CD4-positive, alpha-beta T cell treated with Interleukin-17A for 1 hour (primary cell): ENCODE measurements at regions not wholly inside any gene's neighbourhood (a gene's known extent, or its start where the extent isn't known, plus 50 kb on each side); places are given as distances from the start of the nearest gene placed in this dataset.

ENCODE experiments used
- DNase-seq: peaks from one replicate; pipeline ENCODE4 v3.0.0-alpha.2; 2020

DNA sequence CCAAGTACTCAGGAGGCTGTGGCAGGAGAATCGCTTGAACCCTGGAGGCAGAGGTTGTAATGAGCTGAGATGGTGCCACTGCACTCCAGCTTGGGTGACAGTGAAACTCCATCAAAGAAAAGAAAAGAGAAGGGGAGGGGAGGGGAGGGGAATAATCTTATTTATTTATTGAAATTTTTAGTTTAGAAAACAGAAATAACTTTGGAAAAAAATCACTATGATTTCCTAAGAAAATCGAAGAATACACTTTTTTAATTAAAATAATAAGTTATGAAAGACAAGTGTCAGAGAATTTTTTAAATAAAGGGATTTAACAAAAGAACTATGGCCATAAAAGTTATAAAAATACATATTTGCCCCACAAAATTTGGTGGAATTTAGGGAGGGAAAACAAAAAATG, 836.9 kb upstream of the HS3ST1 start:
- DNase-seq = no peak

DNA sequence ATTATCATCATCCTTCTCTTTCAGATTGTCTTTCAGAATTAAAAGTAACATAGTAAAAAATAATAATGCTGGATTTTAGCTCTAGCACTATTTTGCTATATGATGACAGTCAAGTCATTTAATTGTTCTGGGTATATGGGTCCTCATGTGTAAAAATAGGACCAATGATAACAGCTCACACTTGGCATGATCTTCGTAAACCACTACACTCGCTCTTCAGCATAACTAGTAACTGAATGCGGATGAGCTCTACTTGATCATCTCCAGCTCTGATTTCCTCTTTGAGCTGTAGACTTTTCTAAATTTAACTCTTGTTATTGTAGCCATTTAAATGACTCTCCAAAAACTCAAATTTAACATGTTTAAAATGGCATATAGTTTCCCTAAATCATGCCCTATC, 831.8 kb upstream of the HS3ST1 start:
- DNase-seq = no peak

DNA sequence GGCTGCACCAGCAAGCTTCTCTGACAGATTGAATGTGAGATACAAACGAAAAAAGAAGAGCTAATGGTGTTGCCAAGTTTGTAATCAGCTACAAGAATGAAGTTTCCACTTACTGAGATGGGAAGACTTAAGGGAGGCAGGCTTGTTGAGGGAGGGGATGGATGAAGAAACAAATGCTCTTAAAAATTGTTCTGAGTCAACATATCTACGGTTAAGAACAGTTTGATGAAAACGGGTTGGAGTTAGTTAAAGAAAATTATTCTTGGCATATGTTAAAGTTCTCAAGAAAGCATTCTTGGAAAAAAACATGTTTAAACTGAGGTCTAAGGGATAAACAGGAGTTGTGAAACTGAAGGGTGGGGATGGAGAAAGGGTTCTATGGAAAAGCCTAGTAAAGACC, 816.3 kb upstream of the HS3ST1 start:
- no peak for DNase-seq

DNA sequence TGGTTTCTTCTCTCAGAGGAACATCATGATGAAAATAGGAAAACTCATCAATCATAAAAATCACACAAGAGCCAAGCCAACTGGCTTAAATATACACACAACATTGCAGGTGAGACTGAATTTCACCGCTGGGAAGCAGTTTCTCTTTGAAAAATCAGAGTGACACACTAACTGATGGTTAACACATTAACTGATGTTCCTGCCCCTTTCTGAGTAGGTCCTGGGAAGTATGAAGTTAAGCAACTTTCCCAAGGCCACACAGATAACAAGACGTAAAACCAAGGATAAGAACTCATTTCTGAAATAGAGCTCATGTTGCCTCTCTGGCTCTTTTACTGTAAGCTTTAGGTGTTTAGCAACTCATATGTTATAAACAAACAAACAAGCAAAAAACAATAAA, 813.7 kb upstream of the HS3ST1 start:
- DNase-seq = no peak

DNA sequence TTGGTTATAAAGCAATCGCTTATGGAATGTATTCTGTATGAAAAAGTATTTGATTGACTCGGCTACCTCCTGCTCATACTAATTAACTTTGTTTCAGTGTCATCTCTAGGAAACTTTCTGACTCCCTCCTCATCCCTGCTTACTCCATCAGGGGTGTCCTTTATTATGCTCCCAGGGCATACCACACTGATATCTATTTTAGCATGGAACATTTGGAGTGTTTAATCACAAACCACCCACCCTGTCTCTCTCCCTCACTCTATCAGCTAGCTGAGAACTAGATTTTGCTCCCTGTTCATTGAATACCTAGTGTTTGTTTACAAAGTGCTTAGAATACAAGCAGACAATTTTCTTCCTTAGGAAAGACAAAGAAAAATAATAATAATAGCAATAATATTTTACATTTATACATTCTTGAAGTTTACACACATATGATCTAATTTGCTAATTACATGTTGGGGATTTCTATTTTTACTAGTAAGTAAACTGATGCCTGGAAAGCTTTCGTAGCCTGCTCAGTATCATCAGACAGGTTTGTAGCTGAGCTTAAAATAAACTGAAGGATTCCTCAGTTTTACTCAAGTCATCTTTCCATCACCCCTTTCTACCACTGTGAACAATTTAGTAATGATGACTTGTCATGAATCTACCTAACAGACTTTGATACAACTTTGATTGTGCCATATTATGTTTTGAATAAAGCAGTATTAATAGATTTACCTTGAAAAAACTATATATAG, 811.4 kb upstream of the HS3ST1 start:
- DNase-seq = no peak

DNA sequence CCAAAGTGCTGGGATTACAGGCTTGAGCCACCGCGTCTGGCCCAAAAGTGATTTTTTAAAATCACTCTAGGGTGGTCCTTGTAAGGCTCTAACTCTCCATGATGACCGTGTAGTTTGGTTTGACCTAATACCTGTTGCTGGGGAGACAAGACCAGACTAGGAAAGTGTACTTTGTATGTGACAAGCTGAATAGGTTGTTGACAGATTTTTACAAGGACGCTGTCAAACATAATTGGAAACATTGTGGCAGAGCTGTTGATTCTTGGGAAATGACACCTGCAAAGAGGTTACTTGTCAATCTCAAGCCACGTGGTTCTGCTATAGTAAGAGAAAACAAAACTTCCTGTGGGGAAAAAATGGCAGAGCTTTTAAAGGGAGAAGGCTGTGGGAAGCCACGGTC, 802.4 kb upstream of the HS3ST1 start:
- no peak for DNase-seq

DNA sequence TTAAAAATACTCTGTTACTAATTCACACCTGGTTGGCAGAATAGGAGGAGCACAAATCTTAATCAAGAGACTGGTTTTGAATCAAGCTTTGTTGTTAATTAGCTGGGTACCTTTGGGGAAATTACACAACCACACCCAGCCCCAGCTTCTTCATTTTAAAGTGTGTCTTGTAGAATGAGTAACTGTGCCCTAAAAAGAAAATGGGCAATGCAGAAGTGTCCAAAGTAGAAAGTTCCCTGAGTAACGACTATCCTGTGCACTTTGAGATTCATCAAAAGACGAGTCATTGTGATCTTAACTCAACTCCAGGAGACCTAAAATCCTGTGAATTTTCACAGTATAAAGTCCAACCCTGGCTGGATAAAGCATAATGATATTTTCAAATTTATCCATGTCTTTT, 792.3 kb upstream of the HS3ST1 start:
- DNase-seq = no peak

DNA sequence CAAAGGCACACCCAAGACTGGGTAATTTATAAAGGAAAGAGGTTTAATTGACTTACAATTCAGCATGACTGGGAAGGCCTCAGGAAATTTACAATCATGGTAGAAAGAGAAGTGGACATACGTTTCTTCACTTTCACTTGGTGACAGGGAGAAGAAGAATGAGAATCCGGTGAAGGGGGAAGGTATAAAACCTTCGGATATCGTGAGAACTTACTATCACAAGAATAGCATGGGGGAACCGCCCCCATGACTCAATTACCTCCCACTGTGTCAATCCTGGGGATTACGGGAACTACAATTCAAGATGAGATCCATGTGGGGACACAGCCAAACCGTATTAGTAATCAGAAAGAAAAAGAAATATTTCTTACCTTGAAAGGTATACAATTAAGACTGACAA, 782.9 kb upstream of the HS3ST1 start:
- DNase-seq = no peak

DNA sequence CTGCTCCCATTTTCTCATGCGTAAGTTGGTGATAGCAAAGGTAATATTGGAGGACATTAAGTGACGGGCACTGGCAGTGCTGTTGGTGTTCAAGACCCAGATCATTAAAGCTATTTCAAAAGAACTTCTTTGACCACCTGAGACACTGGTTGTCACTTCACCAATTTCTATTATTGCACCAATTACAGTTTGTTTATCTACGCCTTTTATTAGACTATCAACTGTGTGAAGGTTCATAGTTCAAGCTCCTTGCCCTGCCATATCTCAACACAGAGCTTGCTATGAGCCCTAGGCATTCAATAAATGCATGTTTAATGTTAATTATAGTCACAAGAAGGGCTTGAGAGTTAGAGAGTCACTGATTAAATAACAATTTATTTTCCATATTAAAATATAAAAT, 778.7 kb upstream of the HS3ST1 start:
- no peak for DNase-seq

DNA sequence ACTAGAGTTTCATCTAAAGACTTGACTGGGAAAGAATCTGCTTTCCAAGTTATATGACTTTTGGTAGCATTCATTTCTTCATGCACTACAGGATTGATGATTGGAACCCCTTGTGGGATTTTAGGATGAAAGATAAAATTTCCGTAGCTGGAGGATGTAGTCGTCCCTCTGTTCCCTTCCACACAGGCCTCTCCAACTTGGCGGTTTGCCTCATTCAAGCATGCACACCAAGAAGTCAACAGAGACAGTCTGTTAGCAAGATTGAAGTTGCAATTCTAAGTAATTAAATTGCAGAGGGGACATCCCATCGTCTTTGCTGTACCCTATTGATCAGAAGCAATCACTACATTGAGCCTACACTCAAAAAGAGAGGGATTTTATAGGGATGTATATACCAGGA, 777.4 kb upstream of the HS3ST1 start:
- no peak for DNase-seq

DNA sequence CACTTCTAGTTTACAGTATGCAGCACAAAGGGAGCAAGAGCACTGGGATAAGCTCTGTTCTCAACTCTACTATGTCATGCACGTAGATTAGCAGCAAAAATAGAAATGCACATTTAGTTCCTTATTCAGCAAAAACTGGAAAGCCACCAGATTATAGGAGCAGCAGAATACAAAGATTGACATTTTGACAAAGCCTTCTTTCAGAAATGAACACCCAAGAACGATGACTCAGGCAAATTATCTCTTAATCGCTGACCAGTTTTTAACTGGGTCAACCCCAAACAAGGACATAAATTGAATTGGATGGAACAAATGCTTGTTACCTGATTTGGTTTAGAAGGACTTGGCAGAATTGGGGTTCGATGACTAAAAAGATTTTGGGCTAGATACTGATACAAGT, 775.3 kb upstream of the HS3ST1 start:
- no peak for DNase-seq

DNA sequence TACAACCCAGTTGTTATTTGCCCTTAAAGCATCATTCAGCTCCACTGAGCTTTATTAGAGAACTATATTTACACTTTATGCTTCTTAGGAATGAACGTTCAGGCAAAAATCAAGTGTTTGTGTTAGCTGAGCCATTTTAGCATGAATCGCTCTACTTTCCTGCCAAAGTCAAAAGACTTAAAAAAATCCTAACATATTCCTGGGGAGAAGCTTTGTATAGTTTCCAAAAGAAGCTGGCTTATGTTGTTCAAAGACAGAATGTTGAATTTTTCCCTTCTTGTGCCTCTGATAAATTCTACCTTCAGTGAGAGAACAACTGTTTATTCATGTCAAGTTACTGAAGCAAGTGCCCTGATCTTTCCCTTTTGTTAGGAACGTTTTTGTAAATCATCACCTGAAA, 771.5 kb upstream of the HS3ST1 start:
- DNase-seq = no peak

DNA sequence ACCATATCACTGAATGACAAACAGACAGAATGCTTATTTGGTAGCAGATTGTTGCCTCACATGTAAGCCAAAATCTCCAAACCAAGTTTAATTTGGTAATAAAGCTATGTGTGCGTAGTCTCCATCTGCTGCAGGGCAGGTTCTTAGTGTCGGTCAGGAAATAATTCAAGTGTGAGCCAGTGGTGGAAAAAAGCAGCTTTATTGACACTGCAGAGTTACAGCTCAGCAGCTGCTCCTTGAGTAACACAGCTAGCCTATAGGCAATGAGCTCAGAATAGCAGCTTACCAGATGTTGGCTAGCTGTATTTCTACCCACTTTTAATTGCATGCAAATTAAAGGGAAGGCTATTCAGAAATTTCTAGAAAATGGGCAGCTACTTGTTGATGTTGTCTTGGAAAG, 757.8 kb upstream of the HS3ST1 start:
- no peak for DNase-seq

DNA sequence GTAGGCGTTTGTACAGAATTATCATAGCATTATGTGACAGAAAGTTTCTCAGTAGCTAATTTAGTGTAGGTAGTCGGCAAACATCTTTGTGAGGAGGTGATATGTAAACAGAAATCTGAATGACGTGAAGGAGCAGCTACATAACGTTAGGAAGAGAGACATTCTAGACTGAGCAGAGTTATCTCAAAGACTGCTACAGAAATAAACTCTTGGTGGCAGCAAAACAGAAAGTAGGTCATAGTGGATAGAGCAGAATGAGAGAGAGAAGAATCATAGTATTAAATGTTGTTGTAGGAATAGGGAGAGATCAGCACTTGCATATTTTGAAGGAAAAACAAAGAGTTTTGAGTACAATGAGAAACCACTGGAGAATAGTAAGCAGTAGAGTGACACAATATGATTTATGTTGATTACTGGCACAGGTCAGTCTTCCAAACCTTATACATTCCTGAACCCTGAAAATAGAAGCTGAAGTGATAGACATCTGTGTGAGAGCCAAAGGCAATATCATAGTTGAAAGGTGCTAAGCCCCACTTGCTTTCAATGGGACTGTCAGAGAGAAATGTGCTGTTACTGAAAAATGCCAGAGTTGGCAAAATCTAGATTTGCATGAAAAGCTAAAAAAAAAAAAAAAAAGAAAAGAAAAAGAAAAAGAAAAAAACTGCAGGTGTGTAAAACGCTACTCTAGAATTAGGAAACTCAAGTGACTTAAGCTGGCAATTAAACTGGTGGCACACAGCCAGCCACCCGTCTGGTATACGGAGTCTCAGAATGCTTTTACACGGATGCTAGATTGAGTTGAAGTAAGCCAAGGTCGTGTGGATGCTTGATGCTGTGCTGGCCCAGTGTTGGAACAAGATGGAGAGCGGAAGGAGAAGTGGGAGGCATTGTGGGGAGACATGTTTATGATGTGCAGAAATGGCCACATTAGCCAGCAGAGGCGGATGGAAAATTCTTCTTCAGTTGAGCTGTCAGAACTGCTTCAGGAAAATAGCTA, 750.2 kb upstream of the HS3ST1 start:
- no peak for DNase-seq

DNA sequence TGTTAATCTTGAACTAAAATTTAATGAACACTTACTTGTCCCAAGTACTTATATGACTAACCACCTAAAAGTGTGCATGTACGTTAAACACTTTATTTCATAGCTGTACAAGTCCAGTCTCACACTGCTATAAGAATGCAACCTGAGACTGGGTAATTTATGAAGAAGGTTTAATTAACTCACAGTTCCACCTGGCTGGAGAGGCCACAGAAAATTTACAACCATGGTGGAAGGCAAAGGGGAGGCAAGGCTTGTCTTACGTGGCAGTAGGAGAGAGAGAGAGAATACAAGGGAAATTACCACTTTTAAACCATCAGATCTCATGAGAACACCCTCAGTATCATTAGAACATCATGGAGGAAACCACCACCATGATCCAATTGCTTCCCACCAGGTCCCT, 748.7 kb upstream of the HS3ST1 start:
- DNase-seq = no peak

DNA sequence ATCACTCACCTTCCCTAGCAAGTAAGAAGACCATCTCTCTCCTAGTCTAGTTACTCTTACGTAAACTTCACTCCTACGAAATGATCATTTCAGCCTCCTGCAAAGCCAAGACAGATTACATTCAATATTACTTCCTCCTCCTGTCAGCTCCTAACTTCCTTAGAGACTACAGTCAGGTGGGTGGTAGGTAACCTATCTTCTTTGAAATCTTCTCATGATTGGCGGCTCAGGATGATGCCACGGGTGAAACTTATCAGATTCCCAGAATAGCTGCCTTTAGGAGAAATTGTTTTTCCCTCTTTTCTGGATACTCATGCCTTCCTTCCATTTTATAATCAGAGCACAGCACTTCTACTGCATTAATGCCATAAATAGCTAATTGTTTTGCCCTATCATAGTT, 744.8 kb upstream of the HS3ST1 start:
- DNase-seq = no peak

DNA sequence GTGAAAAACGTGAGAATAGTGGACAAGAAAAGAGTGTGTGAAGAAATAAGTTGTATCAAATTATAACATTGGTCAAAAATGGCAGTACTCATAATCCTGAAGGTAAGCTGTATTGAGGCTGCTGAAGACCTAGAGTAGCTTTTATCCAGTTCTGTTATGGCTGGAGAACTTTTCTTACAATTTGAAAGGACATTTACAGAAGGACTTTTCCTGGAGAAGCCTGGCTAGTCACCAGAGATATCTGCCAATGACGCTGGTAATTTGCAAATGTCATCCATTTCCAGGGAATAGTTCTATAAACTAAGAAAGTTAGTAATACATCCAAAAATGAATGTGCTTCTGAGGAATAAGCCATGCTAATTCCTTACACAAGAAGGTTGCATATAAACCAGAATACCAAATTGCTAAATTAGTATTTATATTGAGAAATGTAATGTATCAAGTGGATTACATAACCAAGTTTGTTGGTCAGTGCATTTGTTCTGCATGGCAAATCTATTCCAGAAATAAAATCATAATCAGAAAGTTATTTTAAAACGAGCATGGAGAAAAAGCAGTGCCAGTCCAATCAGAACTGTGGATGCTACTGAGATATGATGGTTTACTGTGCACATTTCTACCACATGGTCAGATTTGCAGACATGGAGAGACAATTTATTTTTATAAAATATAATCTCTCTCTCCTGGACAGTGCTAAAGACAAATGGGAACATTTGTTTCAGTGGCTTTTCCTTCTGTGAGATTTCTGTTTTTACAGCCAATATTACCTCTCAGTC, 743.7 kb upstream of the HS3ST1 start:
- no peak for DNase-seq

DNA sequence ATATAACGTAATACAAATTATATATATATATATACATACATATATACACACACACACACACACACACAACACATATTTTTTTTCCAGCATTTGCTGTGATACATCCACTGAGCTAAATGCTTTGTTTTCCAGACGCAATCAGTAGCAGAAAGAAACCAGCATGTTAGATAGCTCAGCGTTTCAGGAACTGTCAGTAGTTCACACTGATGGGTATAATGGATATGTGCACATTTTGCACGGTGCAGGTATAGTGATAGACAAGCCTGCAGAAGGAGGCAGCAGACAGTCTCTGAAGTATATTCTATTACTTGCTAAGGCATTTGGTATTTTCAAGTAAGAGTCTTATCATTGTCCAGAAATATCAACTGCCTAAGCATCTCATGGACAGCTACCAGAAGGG, 741.6 kb upstream of the HS3ST1 start:
- DNase-seq = no peak

DNA sequence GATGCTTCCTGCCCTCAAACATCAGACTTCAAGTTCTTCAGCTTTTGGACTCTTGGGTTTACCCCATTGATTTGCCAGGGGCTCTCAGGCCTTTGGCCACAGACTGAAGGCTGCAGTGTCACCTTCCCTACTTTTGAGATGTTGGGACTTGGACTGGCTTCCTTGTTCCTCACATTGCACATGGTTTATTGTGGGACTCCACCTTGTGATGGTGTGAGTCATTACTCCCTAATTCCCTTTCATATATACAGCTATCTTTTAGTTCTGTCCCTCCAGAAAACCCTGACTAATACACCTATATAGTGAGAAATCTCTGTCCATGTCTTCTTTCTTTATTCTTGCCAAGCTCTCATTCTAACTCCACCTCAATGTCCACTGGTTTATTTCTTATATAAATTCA, 736.9 kb upstream of the HS3ST1 start:
- no peak for DNase-seq

DNA sequence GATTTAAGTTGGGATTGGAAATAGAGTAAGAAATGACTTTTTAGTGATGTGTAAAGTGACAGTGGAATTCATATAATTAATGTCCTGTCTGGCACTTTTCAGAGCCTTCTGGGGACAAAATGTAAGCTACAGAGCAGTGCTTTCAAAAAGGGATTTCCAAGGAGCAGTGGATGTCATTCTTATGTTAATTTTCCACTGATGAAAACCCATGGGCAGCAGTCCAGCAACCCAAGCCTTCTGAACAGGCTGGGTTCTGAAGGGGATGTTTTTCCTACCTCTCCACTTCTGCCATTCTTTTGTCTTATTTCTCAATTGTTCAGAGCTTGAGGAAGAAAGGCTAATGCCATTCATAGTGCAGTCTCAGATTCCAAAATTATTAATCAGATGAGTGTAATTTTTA, 717.6 kb upstream of the HS3ST1 start:
- no peak for DNase-seq

DNA sequence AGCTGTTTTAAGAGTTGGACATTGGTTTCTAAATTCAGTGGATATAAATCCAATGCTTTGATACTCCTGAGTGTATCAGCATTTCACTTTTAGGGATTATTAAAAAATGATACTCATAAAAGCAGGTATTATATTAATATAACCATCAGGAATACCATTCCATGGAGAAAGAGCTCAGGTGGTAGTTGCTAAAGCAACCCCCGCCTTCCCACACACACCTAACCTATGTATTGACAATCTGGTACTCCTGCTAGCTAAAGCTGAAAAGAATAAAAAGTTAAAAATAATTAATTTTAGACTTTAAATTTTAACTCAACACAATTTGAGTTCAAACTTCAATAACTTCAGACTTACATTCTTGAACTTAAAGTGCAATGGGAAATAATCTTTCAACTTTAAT, 717.1 kb upstream of the HS3ST1 start:
- DNase-seq = no peak

DNA sequence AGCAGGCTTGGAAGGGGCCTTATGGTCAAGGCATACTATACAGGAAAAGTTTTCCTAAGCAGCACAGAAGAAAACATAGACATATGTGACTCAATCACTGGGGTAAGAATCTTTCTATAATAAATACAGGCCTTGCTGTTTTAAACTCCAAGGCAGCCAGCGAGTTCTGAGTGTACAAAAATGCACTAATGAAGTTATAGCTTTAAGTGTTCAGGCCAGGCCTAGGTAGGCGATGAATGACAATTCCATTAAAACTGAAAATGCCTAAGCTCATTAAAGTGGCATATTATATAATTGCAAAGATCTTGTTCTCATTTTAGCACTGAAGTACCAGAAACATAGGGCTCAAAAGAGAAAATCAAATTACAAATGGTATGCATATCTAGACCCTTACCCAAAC, 716.4 kb upstream of the HS3ST1 start:
- DNase-seq = no peak

DNA sequence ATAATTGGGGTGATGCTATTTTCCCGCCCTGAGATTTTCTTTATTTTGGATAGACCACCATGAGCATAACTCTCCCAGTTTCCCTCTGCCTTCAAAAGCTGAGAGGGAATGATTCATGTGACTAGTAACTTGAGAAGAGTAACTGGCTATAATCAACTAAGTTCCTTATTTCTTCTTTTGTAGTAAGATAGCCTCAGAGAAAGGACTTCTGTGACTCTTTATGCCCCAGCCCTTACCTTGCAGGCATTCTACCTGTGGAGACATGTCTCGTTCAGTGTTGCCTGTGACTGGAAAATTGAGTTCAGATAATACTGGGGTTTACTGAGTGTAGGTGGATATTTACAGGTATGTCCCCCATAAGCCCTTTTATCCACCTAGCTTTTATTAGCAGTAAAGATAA, 715.4 kb upstream of the HS3ST1 start:
- DNase-seq = no peak

DNA sequence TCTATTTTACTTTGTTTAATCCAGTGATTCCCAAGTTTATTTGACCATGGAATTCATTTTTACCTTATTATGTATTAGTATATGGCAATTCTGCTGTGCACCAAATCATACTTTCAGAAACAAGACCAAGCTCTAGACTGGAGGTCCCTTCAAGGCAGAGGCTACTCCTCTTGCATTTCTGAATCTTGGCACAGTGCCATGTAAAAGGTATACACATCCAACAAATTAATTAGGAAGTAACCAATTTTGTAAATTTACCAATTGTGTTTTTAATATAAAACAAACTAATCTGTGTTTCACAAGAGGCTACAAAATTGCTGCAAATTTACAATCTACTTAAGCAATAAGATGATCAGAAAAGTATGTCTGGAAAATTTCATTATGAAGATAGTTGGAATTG, 712.2 kb upstream of the HS3ST1 start:
- DNase-seq = no peak
